NCI-H2081 (cell line): ENCODE measurements at regions not wholly inside any gene's neighbourhood (a gene's known extent, or its start where the extent isn't known, plus 50 kb on each side); places are given as distances from the start of the nearest gene placed in this dataset.
"Not testable (repeated sequence)": the region's sequence is repeated elsewhere in the genome, so short reads cannot be mapped to it uniquely, and the experiment has no call there.

Experiments
- DNase-seq, 2 experiments: peaks; one replicate each; lab custom pipeline; 2025; lab: John Stamatoyannopoulos, UW

DNA sequence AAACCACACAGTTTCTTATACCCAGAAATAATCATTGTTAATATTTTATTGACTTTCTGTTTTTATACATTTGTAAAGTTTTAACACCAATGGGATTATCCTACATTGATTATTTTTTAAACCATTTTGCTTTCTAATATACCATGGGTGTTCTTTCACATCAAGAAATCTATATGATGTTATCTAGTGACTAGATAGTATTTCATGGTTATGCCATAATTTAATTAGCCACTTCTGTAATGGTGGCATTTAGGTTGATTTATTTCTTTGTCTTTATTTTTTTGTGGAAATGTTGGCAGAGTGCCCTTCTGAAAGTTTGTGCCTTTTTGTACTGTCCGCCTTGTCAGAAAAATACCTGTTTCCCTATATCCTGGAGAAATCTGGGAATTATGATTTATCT, 193.3 kb downstream of the CEP135 start:
- DNase-seq, result no peak

DNA sequence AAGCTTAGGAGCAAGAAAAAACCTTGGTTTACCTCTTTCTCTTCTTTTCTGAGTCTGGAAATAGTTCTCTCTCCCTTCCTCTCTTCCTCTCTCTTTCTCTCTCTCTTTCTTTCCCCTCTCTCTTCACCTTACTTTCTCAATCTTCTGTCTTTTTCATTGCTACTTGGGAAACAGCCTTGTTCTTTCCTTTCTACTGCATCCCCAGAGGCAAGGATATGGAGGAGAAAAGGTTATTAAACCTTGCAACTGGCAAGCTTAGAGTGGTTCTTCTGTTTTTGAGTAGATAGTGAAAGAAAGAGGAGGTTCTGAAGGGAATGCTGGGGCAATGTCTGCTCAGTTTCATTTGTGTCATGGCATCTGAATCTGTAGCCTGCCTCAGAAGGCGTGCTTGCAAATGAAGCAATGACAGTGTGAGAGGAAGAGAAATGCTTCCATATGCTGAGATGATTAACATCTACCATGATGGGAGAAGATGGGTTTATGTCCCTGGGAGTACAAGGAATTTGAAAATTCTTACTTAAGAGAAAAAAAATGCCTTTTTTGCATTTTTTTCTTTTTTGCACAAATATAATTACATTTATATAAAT, 190.6 kb downstream of the CEP135 start:
- DNase-seq, result no peak

DNA sequence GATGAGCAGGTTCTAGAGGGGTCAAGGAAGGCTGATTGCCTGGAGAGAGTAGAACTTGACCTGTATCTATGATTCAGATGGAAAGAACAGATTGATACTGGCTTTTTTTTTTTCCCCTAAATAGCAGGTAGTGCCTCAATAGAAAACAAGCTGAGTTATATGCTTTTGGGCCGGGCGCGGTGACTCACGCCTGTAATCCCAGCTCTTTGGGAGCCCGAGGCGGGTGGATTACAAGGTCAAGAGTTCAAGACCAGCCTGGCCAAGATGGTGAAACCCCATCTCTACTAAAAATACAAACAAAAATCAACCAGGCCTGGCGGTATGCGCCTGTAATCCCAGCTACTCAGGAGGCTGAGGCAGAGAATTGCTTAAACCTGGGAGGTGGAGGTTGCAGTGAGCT, 186.1 kb downstream of the CEP135 start:
- DNase-seq, result not testable (repeated sequence)

DNA sequence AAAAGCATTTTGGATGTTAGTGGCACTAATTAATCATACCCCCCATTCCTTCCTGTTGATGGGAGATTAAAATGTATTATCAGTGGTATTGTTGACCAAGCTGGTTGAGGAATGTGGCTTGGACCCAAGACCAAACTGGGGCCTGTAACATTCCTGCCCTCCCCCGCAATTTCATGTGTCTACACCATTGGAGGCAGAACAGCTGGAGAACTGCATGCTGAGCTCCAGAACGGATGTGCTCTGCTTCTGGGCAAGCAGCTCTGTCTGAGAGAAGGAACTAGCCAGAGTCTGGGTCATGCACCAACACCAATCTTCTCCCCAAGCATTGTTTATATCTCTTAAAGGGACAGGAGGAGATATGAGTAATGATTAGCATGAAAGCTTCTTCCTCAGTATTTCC, 185.5 kb downstream of the CEP135 start:
- no peak for DNase-seq

DNA sequence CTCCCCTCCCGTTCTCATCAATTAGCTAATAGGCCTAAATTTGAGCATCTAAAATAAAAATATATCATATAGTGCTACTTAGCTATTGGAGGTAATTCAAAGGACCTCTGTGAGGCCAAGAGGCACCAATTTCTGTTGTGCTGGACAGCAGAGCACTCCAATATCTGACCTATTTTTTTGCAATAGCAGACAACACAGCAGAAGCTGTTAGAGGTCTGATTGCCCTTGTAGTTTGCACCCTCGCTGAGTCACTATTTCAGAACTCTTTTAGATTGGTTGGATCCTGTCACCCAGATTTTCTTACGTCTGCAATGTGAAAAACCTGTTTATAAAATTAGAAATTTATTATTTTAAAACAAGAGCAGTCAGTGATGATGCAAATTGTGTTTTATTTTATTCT, 184.1 kb downstream of the CEP135 start:
- no peak for DNase-seq

DNA sequence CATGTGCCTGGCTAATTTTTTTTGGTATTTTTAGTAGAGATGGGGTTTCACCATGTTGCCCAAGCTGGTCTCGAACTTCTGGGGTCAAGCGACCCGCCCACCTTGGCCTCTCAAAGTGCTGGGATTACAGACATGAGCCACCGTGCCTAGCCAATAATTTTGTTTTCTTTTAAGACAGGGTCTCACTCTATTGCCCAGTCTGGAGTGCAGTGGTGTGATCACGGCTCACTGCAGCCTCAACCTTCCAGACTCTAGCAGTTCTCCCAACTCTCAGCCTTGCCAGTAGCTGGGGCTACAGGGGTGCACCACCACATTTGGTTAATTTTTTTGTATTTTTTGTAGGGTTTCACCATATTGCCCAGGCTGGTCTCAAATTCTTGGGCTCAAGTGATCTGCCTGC, 183.4 kb downstream of the CEP135 start:
- not testable (repeated sequence) for DNase-seq

DNA sequence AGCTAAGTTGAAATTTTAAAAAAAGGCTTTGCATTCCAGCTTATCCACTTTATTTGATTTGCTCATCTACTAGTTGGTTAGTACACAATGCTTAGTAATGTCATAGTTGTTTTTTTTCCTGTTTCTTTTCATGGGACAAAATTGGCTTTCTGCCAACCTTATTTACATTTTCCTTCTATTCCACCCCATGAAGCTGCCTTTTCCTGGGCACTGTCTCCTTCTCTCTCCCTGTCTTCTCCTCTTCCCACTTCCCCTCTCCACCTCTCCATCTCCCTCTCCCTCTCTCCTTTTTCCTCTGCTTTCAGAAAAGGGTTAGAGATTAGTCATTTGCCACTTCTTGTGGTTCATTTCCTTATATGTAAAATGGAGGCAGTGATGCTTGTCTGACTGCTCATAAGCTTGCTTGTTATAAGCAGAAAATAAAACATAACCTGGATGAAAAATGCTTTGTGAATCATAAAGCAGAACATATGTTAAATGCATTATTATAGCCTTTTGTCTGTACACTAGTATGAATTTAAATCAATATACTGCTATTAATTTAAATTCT, 181.9 kb downstream of the CEP135 start:
- no peak for DNase-seq

DNA sequence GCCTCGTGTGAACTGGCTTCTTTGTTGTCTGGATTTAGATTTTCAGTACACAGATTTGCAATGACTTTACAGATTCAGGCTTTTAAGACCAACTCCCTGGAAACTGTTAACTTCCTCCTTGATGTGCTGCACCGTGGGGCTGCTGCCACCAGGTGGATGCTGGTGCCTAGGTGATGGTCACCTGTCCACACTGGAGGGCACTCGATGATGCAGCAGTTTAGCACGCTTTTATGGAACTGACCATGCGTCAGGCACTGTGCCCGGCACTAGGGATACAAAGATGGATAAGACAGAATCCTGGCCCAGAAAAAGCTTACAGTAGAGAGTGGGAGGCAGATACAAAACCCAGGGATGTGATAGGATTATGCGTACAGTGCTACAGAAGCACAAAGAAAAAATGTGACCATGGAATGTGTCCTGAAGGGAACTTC, 180.7 kb downstream of the CEP135 start:
- DNase-seq, result peak in 1 of 2 experiments; percentile 24

DNA sequence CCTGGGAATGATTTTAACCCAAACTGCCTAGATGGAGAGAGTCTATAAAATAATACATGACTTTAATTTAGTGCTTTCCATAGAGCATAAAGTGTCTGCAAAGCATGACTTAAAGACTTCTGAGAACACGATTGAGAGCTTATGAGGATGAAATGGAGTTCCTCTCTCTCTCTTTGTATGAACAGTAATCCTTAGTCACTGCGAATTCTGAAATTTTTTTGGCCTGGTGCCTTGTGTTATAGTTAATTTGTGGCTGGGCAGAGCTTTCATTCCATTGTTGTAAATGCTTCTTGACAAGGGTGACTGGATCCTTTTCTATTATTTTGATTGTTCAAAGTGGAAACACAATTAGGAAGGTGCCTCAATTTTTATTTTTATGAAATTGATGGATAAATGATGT, 179.5 kb downstream of the CEP135 start:
- peak in 1 of 2 experiments; percentile 7 for DNase-seq

DNA sequence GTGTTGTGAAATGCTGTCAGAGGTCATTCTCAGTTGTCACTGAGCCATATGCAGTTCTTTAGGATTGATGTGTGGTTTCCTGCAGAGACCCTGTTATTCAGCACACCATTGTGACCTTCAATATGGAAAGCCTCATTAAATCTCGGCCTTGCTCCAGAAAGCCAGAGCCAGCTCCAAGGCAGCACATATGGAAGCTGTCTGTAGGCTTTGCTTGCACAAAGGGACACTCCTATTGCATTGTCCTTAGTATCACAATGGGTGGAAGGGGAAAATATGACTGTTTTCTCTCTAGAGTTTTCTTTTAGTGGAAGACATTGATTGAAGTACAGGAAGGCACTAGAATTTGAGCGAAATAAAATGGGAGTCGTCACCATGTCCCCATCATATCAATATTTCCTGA, 179.0 kb downstream of the CEP135 start:
- DNase-seq, result peak; percentile 22 to 57

DNA sequence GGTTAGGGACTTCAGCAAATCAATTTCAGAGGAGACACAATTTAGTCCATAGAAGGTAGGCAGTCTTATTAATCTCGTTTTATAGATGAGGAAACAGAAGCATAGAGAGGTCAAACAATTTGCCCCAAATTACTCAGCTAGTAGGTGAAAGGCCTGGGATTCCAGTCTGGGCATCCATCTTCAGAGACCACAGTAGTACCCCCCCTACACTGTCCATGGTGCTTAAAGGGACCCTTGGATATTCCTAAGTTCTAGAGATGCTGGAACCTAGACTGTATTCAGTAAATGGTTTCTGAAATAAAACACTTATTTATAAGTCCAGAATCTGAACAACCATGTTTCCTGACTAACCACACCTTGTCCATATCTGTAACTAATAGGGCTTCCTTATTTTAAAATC, 174.8 kb downstream of the CEP135 start:
- DNase-seq, result no peak

DNA sequence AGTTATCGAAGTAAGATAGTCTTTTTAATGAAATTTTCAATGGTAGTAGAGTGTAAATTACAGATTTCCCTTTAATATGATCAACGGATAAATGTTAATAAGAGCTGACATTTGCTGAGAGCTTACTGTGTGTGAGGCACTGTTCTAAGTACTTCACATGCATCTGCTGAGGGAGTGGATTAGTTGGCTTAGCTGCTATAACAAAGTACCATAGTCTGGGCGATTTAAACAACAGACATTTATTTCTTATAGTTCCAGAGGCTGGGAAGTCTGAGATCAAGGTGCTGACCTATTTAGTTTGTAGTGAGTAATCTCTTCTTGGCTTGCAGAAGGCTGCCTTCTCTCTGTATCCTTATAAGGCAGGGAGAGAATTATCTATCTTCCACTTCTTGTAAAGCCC, 174.3 kb downstream of the CEP135 start:
- no peak for DNase-seq

DNA sequence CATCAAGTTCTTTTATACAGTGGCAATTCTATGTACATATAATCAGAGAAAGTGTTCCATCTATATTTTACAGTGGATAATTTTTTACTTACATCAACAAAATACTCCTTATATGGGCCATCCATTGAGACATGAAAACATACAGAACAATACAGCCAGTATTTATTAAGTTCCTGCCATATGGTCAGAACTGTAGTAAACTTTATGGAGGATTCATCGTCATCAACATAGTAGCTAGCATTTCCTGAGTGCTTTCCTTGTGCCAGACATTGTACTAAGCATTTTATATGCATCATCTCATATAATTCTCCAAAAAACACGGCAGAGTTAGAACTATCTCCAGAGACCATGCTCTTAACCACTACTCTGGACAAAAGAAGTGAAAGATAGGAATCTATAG, 170.1 kb downstream of the CEP135 start:
- no peak for DNase-seq

DNA sequence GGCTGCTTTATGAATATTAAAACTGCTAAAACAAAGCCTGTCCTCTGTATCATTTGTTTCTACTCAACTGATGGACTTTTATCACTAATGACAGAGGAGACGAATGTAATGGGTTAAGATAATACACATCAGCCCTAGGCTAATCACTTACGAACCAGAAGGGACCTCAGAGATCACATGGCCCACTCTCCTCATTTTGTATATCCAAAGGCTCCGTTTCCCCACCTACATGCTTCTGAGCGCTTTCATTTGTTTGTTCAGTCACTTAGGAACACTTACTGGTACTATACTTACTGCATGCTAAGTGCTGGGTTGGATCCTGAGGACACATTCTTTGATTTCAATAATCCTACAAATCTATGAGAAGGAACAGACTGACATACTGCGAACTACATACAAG, 169.3 kb downstream of the CEP135 start:
- no peak for DNase-seq

DNA sequence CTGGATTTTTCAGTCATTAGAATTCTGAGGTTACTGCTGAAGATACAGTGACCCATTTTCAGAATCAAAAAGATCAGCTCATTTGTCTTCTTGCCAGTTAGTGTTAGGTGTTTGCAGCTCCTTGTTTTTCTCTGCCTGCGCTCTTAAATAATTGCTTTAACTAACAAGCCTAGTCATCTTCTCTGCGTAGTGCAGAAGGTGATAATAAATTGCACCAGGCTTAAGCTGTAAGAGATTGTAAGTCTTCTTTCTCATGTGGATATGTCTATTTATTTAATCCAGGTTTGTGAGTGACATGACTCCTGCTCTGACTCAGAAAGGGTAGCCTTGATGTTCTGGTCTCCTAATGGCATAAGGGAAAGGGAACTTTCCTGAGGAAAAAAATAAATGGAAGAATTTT, 167.2 kb downstream of the CEP135 start:
- no peak for DNase-seq

DNA sequence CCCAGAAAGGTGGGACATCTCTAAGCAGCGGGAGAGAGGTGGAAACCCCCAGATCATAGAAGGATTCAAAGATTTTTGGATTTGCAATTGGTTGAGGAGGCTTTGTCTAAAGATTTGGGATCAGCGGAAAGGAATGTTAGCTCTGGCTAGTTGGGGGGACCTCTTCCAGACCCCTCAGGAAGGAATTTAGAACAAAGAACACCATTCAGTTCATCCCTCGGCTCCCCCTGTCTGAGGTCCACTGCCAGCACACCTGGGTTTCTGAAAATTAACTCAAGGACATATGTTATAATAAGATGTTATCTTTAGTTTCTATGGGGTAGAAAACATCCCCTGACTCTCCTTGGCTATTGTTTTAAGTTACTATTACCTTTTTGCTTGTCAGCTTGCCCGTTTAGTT, 163.6 kb downstream of the CEP135 start:
- no peak for DNase-seq

DNA sequence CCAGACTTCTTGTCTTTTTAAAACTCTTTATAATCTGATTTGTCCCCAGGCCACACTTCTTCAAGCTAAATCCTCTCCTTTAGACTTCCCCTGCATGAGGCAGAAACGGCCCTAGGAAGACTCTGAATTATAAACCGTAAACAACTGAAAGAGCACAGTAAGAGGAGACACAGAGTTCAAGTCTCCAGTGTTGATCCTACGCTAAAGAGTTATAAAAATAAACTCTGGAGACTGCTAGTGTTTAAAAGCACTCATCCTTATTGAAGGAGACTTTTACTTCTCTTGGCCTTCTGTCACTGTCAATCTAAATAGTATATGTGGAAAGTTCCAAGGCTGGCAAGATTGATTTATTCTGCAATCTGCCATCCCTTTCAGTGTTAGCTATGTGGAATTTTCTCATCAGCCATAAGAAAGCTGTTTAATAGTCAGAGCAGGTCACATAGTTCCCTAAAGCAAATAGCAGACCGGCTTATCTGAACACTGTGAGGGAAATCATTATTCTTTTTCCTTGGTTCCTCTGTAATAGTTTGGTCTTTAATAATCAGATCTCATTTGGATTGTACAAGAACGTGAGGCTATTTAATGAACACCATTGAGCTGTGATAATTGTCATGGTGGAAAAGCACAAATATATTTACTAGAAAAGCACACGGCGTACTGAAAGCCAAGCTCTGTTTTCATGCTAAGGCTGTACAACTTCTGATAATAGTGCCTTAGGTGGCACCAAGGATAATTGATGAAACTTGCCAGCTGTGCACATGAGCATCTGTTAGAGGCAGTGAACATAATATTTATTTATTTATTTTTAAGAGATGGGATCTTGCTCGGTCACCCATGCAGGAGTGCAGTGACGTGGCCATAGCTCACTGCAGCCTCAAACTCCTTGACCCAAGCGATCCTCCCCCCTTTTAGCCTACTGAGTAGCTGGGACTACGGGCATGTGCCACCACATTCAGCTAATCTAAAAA, 157.7 kb downstream of the CEP135 start:
- DNase-seq, result no peak

DNA sequence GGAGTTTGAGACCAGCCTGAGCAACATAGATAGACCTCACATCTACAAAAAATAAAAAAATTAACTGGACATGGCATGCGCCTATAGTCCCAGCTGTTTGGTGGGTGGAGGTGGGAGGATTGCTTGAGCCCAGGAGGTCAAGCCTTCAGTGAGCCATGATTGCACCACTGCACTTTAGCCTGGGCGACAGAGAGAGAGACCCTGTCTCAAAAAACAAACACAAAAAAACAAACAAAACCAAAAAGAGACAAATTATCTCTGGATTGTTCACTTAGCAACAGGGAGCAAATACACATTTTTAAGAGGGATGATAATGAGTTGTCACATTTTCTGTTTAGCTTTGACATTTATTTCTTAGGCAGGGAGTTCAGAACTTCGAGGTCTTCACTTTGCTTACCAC, 155.4 kb downstream of the CEP135 start:
- no peak for DNase-seq

DNA sequence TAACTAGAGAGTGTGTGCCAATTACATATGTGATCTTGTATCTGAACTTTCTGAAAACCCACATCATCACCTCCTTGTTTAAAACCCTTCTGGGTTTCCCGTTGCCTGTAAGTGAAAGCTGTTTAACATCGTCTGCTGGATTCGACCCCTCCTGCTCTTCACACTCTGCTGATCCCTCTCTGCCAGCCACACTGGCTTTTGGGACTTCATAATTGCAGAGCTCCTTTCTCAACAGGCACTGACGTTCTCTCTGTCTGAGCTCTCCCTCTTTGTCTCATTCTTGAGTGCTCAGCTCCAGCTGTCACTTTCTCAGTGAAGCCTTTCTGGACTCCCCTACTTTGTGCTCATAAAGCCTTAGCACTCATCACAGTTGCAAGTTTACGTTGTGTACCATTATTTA, 153.9 kb downstream of the CEP135 start:
- DNase-seq, result no peak

DNA sequence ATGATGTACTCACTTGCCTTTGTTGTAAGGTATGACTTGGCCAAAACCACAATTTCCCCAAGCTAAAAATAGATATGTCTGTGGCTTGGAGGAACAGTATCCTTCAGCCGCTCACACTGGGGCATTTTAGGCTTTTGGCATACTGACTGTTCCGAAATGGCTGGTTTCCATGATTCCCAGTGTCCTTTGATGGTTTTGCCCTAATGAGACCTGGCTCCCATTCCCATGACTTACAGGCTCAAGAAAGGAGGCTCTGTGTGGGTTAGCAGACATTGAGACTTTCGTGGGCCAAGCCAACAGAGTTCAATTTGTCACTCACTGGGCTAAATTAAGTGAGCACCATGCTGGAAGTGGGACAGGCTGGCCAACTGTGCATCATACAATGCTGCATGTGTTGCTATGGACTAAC, 150.6 kb downstream of the CEP135 start:
- DNase-seq, result no peak

DNA sequence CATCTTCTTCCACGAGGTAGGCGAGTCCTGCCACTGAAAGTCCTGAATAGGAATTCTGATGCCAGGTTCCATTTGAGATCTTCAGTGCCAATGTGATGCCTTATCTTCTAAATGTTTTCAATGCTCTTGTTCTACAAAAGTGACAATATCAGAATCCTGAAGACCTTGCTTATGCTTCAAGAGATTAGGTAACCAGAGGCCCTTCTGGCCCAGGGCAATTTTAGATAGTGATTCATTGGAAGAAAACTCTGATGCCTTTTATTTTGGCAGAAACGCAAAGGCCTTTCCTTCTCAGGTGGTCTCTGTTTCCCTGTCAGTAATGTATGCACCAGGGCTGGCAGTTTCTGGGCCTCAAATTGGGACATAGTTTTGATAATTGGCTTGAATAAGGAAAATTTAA, 144.8 kb downstream of the CEP135 start:
- DNase-seq, result no peak

DNA sequence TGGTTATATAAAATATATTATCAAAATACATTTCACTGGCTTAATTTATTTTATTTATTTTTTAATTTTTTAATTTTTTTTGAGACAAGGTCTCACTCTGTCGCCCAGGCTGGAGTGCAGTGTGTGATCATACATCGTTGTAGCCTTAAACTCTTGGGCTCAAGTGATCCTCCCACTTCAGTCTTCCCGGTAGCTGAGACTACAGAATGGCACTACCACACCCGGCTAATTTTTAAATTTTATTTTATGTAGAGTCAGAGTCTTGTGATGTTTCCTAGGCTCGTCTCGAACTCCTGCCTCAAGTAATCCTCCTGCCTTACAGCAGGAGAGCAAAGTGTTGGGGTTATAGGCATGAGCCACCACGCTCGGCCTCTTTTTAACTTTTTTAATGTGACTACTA, 143.8 kb downstream of the CEP135 start:
- DNase-seq, result no peak

DNA sequence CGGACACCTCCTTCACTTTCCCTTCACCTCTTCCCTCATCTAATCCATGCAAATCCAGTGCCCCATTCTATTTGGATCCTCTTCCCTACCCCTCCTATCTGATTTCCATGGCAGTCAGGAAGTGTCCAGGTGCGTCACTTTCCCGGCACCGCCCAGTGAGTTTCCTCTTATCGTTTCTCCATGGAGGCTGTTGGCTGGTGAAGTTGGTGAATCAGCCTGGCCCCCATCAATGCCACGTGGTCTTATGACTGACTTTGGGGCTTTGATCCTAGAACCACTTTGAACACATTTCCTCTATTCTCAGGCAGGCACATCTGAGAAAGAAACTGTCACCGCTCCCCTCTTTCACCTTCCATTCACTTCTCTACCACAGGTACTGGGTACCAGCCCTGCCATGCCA, 137.8 kb downstream of the CEP135 start:
- no peak for DNase-seq
